Left lung (tissue), 4 donors: ENCODE measurements at regions not wholly inside any gene's neighbourhood (a gene's known extent, or its start where the extent isn't known, plus 50 kb on each side); places are given as distances from the start of the nearest gene placed in this dataset.
A peak's percentile ranks its signal among the peaks of the same experiment; 100 is the strongest.

ENCODE experiments used
- ATAC-seq: fragments of 200-7000 bp; cut with Tn5 transposase; one replicate; pipeline ENCODE4 v1.9.1; 2020; ENCODE audit warnings: moderate library complexity
- DNase-seq, 4 donors: peaks; one replicate each; pipeline ENCODE4 v3.0.0-alpha.2; 2013 to 2020
- H3K27ac ChIP-seq, 2 donors: fragments of 200-600 bp; sonication (generic) in 1 of 2; one replicate each; pipeline versions ENCODE4 v1.5.0 to v1.8.0; 2020 to 2021
- H3K27me3 ChIP-seq, 2 donors: fragments of 200-600 bp; sonication (generic) in 1 of 2; one replicate each; pipeline versions ENCODE4 v1.5.0 to v1.8.0; 2020 to 2021
- H3K36me3 ChIP-seq, 2 donors: fragments of 200-600 bp; sonication (generic) in 1 of 2; one replicate each; pipeline versions ENCODE4 v1.5.0 to v1.8.0; 2020 to 2021
- H3K4me1 ChIP-seq, 2 donors: fragments of 200-600 bp; one replicate each; pipeline ENCODE4 v1.8.0; 2021
- H3K4me3 ChIP-seq, 2 donors: fragments of 200-600 bp; sonication (generic) in 1 of 2; one replicate each; pipeline versions ENCODE4 v1.5.0 to v1.8.0; 2020 to 2021; ENCODE audit warnings: mild to moderate bottlenecking in 1 of 2
- H3K9me3 ChIP-seq, 2 donors: fragments of 200-600 bp; sonication (generic) in 1 of 2; one replicate each; pipeline versions ENCODE4 v1.5.0 to v1.8.0; 2020 to 2021
- intact Hi-C, 2 donors: fragments of 100-400 bp; cut with DNase I; formaldehyde crosslinking; loops; one replicate each; pipeline versions ENCODE4 v1.11.2 to v1.14.2; 2022
- TF ChIP-seq, protein P1 (sequence below), 2 donors: fragments of 200-600 bp; sonication (generic) in 1 of 2; IDR thresholded peaks; one replicate each; pipeline versions ENCODE4 v1.5.0 to v1.8.0; 2021; ENCODE audit warnings: antibody characterized with exemption in 2 of 2
- donor health status: DM: no; HTN: yes; CAD: no.
- donor health status: DM: no; HTN: no; CAD: no.

DNA sequence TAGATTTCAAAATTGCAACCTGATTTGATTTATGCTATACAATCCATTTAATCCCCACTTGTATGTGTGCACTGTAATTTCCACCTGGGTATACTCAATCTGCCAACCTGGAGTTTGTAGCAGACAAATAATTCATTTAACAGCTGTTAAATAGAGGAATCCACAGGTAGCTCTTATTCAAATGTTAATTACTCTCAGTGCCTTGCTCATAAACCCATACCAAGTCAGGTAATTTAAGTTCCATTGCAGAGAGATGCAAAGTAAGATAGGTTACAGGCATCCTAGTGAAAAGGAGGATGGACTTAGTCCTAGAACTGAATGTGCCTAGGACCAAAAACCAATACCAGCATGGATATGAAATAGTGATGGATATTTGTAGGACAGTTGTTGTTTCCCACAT, 674.2 kb downstream of the TBL1XR1 start:
- intact Hi-C loops: no loop called here
- no peak for ATAC-seq
- DNase-seq: no peak
- TF ChIP-seq, protein P1, sequence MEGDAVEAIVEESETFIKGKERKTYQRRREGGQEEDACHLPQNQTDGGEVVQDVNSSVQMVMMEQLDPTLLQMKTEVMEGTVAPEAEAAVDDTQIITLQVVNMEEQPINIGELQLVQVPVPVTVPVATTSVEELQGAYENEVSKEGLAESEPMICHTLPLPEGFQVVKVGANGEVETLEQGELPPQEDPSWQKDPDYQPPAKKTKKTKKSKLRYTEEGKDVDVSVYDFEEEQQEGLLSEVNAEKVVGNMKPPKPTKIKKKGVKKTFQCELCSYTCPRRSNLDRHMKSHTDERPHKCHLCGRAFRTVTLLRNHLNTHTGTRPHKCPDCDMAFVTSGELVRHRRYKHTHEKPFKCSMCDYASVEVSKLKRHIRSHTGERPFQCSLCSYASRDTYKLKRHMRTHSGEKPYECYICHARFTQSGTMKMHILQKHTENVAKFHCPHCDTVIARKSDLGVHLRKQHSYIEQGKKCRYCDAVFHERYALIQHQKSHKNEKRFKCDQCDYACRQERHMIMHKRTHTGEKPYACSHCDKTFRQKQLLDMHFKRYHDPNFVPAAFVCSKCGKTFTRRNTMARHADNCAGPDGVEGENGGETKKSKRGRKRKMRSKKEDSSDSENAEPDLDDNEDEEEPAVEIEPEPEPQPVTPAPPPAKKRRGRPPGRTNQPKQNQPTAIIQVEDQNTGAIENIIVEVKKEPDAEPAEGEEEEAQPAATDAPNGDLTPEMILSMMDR (IDR thresholded peaks at IDR 0.05): no peak
- Histone ChIP-seq H3K9me3 (peaks cover 0 to 5% of the 10 kb centered on the region in 2 donors), H3K27ac (no peak overlapping the region), H3K36me3 (no peaks in the 10 kb centered on the region), H3K27me3 (no peaks in the 10 kb centered on the region), H3K4me1 (no peaks in the 10 kb centered on the region), H3K4me3 (no peak overlapping the region)

DNA sequence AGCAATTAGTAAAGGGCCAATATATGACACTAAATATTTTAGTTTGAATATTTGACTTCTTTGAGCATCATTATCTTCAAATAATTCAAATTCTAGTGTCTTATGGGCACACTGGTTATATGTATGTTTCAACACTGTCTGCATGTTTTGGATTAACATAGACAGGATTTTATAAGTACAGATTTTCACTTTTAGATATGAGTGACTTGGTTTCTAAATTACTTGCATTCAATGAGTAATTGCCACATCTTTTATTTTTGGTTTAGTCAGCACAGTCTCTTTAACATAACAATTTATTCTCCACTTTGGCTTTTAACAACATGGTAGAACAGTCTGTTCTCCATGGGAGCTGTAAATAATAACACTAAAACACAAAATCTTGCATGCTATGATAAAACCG, 674.8 kb downstream of the TBL1XR1 start:
- DNase-seq (no peak), ATAC-seq (no peak)
- Histone ChIP-seq H3K4me3 (no peak overlapping the region), H3K27me3 (no peaks in the 10 kb centered on the region), H3K27ac (no peak overlapping the region), H3K9me3 (peaks cover 0 to 9% of the 10 kb centered on the region in 2 donors), H3K36me3 (no peaks in the 10 kb centered on the region), H3K4me1 (no peaks in the 10 kb centered on the region)
- TF ChIP-seq, protein P1 (IDR thresholded peaks at IDR 0.05): no peak
- intact Hi-C loops: no loop called here

DNA sequence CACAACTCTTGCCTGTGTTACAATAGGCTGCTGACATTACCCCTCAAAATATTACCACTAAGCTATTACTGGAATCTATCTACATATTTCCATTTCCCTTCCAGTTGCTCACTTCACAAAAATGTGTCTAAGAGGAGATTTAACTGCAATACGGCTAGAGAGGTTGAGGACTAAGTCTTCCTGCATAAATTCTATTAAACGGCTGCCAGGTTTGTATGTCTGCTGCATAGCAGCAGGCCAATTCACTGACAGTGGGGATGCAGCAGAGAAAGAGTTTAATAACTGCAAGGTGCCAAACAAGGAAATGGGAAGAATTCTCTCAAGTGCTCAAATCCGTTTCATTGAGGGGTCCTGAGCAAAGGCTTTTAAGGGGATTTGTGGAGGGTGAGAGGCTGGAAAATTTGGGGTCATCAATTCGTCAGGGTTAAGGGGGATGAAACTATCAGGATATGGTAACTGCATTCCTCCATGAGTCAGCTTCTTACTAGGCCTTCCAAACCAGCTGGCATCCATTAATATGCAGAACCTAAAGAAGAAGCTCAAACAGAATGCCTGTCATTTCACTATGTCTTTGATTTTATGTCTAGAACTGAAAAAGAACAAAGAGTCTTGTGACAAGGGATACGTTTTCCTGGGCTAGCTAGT, 675.6 kb downstream of the TBL1XR1 start:
- intact Hi-C loops: no loop called here
- H3K4me3 ChIP-seq: no peak overlapping the region
- ATAC-seq (no peak), DNase-seq (no peak)
- no peaks in the 10 kb centered on the region for H3K27me3 ChIP-seq
- H3K36me3 ChIP-seq: no peaks in the 10 kb centered on the region
- peaks cover 0 to 11% of the 10 kb centered on the region in 2 donors for H3K9me3 ChIP-seq
- no peak overlapping the region for H3K27ac ChIP-seq
- no peaks in the 10 kb centered on the region for H3K4me1 ChIP-seq
- TF ChIP-seq, protein P1 (IDR thresholded peaks at IDR 0.05): no peak

DNA sequence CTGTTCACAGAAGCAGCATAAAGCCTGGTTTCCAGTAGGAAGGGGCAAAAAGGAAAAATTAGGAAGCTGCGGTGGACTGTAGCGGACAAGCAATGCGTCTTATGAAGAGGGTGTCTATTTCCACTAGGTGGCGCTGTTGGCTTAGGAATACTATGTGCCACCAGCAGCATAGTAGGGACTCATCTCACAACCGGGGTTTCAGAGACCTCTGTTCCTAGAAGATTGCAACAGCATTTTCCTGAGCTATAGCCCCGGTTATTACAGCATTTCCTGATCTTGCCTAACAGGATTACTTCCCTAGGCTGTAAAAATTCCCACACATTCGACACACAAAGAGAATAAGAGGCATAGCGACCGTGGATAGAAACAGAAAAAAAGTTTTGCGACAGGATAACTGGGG, 683.0 kb downstream of the TBL1XR1 start:
- peaks cover 0 to 76% of the 10 kb centered on the region in 2 donors for H3K9me3 ChIP-seq
- TF ChIP-seq, protein P1 (IDR thresholded peaks at IDR 0.05): peak in 1 of 2 donors; percentile 14
- no peaks in the 10 kb centered on the region for H3K36me3 ChIP-seq
- H3K27ac ChIP-seq: no peak overlapping the region
- H3K4me3 ChIP-seq: no peak overlapping the region
- ATAC-seq: no peak
- H3K27me3 ChIP-seq: no peaks in the 10 kb centered on the region
- no peaks in the 10 kb centered on the region for H3K4me1 ChIP-seq
- no peak for DNase-seq
- intact Hi-C loops: no loop called here

DNA sequence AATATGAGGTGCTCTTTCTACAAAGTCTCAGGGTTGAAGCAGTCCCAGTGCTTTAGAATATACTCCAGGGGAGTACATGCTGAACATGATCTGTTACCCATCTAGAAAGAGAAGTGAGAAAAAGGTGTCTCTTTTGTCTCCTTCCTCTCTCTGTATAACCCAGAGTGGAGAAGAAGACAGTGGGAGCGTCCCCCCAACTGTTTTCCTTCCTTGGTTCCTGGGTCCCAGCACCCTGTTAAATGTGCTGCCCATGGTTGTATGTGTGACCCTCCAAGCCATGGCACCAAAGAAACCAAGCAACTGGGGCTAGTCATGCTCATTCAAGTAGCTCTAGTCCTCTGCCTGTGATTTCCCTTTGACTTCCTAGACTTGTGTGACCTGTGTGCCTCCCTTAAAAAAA, 683.7 kb downstream of the TBL1XR1 start:
- no peak for ATAC-seq
- peak in 1 of 4 donors; percentile 2 for DNase-seq
- Histone ChIP-seq H3K27me3 (no peaks in the 10 kb centered on the region), H3K4me1 (no peaks in the 10 kb centered on the region), H3K27ac (no peak overlapping the region), H3K36me3 (no peaks in the 10 kb centered on the region), H3K4me3 (no peak overlapping the region), H3K9me3 (peaks cover 0 to 76% of the 10 kb centered on the region in 2 donors)
- intact Hi-C loops: no loop called here
- TF ChIP-seq, protein P1 (IDR thresholded peaks at IDR 0.05): no peak
